OCI-LY3 (cell line): ENCODE measurements at regions not wholly inside any gene's neighbourhood (a gene's known extent, or its start where the extent isn't known, plus 50 kb on each side); places are given as distances from the start of the nearest gene placed in this dataset.

Source experiments
- CTCF ChIP-seq: fragments of 200-600, 300-600 bp; sonication (generic); IDR thresholded peaks from 2 replicates; pipeline ENCODE4 v1.5.1; 2014; ENCODE audit warnings: antibody characterized with exemption, low read length, low read depth
- EZH2phosphoT487 ChIP-seq: fragments of 200-600 bp; shearing (Covaris generic); IDR thresholded peaks from 2 replicates; pipeline ENCODE4 v1.6.1; 2018; ENCODE audit warnings: antibody characterized with exemption, mixed run types, low read depth

GRCh38 chr15:94100863-94101262 is 130.5 kb upstream of the MCTP2 start:
- TF ChIP-seq CTCF (no peak), EZH2phosphoT487 (no peak)
